GM10266 (cell line): ENCODE measurements at regions not wholly inside any gene's neighbourhood (a gene's known extent, or its start where the extent isn't known, plus 50 kb on each side); places are given as distances from the start of the nearest gene placed in this dataset.

Experiments
- DNase-seq: peaks from one replicate; pipeline ENCODE4 v3.0.0; 2012; ENCODE audit errors: extremely low spot score
- CTCF ChIP-seq: IDR thresholded peaks from 2 replicates; pipeline ENCODE4 v1.5.1; 2012; ENCODE audit warnings: mild to moderate bottlenecking, low read depth; ENCODE audit not compliant: control insufficient read depth, insufficient read depth; ENCODE audit errors: missing control alignments

- TF ChIP-seq CTCF: no peak
- DNase-seq: no peak
These were observed 187.8 kb downstream of the TBX5 start for GRCh38 chr12:114218136-114218535.

GRCh38 chr12:114215746-114216145, 190.2 kb downstream of the TBX5 start:
- DNase-seq: no peak
- TF ChIP-seq CTCF: no peak

- no peak for DNase-seq
- no peak for TF ChIP-seq CTCF
These were observed 192.8 kb downstream of the TBX5 start for GRCh38 chr12:114213055-114213581.

DNA sequence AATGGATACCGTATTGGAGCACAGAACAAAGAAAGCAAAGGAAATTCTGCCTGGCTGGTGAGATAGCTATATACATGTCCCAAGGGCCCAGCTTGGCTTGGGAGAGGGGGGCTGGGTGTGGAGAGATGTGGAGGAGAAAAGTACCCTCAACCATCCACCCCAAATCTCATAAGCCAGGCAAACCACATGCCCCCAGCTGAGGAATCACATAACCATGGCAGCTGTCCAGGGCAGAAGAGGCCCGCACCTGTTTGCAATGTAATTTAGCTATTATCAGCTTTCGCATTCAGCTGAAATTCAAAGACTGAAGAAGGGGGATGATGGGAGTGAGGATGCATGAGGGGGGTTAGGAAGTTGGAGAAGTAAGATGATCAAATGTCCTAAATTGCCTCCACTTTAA, 196.1 kb downstream of the TBX5 start:
- no peak for DNase-seq
- no peak for TF ChIP-seq CTCF

DNA sequence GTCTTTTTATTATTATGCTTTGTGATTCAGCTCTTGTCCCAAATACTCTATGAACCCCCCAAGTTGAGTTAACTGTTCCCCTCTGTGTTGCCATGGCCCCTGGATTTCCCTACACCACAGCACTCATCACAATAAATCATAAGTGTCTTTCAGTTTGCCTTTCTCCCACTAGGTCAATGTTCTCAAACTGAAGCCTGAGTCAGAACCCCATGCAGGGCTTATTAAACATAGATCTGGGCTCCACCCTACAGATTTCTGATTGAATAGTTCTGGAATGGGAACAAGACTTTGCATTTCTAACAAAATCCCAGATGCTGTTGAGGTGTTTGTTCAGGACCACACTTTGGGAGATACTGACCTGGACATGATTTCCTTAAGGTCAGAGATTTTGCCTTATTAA, 199.4 kb downstream of the TBX5 start:
- no peak for DNase-seq
- TF ChIP-seq CTCF: no peak

DNA sequence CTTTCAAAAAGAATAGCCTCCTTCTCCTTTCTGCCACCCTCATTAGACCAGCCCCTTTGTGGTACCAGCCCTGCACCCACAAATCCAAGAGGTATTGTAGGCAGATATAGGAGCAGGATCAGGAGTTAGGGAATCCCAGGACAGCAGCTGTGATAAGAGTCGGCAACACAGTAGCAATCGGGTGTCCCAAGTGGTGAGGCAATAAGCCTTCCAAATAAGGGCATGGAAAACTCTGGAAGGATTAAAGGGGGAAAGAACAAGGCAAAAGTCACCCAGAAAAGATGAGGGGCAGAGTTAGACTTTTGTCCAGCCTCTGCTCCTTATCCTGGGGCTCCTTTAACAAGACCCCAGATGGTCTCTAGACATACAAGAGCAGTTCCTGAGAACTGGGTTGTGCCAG, 204.2 kb downstream of the TBX5 start:
- DNase-seq: no peak
- no peak for TF ChIP-seq CTCF

DNA sequence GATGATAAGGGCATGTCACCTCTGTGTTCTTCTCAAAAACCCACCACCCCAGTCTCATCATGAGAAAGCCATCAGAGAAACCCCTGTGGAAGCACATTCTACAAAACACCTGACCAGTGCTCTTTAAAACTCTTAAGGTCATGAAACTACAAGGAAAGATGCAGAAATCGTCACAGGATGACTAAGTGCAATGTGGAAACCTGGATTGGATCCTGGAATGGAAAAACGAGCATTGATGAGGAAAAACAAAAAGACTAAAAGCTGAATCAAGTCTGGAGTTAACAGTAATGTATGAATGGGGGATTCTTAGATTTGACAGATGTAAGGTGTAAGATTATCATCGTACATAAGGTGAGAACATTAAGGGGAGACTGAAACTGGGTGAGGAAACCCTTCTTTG, 211.0 kb downstream of the TBX5 start:
- no peak for DNase-seq
- TF ChIP-seq CTCF: no peak
